Transverse colon (tissue), 4 donors: ENCODE measurements at regions not wholly inside any gene's neighbourhood (a gene's known extent, or its start where the extent isn't known, plus 50 kb on each side); places are given as distances from the start of the nearest gene placed in this dataset.
"Not testable (repeated sequence)": the region's sequence is repeated elsewhere in the genome, so short reads cannot be mapped to it uniquely, and the experiment has no call there.

Experiments
- CTCF ChIP-seq, 5 experiments: fragments of 200-600 bp in 3 of 5; fragments of 450-650 bp in 2 of 5; sonication (generic) in 3 of 5; IDR thresholded peaks; 1 replicate in 2 of 5; 2 replicates in 3 of 5; pipeline ENCODE4 v1.5.1; 2016 to 2017; ENCODE audit warnings: antibody characterized with exemption in 5 of 5, inconsistent platforms in 3 of 5, mild to moderate bottlenecking in 2 of 5, moderate library complexity in 1 of 5
- EP300 ChIP-seq: sonication (generic); formaldehyde crosslinking; IDR thresholded peaks from one replicate; pipeline ENCODE4 v1.6.1; 2017; ENCODE audit warnings: antibody characterized with exemption, low read depth
- POLR2A ChIP-seq: fragments of 450-650 bp; IDR thresholded peaks from one replicate; pipeline ENCODE4 v1.6.1; 2016; ENCODE audit warnings: antibody characterized with exemption, mild to moderate bottlenecking, moderate library complexity
- POLR2AphosphoS5 ChIP-seq, 3 donors: sonication (generic); formaldehyde crosslinking; IDR thresholded peaks; one replicate each; pipeline ENCODE4 v1.6.1; 2016; ENCODE audit warnings: antibody characterized with exemption in 3 of 3

GRCh38 chr10:123283371-123283770, 129.2 kb downstream of the BUB3 start:
- not testable (repeated sequence) for TF ChIP-seq CTCF (IDR thresholded peaks at IDR 0.05); POLR2A; POLR2AphosphoS5 (IDR thresholded peaks at IDR 0.05); EP300
